ENCODE measurements at regions not wholly inside any gene's neighbourhood (a gene's known extent, or its start where the extent isn't known, plus 50 kb on each side); places are given as distances from the start of the nearest gene placed in this dataset.

- Histone ChIP-seq H3K4me3 (no peak overlapping the region), H3K4me1 (no peaks in the 10 kb centered on the region), H3K27me3 (no peaks in the 10 kb centered on the region), H3K27ac (no peak overlapping the region), H3K9me3 (no peaks in the 10 kb centered on the region), H3K36me3 (no peaks in the 10 kb centered on the region)
- intact Hi-C loops (cut with DNase I): no loop called here
- DNase-seq (ENCODE audit: extremely low spot score in 2 of 2): no peak
- TF ChIP-seq POLR2AphosphoS5 (IDR thresholded peaks at IDR 0.05; ENCODE audit: insufficient read depth in 1 of 2, low read depth in 1 of 2) (no peak), CTCF (IDR thresholded peaks at IDR 0.05) (no peak), POLR2A (IDR thresholded peaks at IDR 0.05) (no peak)
Measured at GRCh38 chr12:90497923-90498545, 456.9 kb downstream of the CCER1 start.

GRCh38 chr12:90490355-90490754, 464.6 kb downstream of the CCER1 start:
- TF ChIP-seq CTCF (IDR thresholded peaks at IDR 0.05): no peak
- no peak for TF ChIP-seq POLR2AphosphoS5 (IDR thresholded peaks at IDR 0.05; ENCODE audit: insufficient read depth in 1 of 2, low read depth in 1 of 2)
- no peak for TF ChIP-seq POLR2A (IDR thresholded peaks at IDR 0.05)
- no peaks in the 10 kb centered on the region for H3K4me1 ChIP-seq
- H3K27me3 ChIP-seq: no peaks in the 10 kb centered on the region
- H3K27ac ChIP-seq: no peak overlapping the region
- no peaks in the 10 kb centered on the region for H3K9me3 ChIP-seq
- no peak overlapping the region for H3K4me3 ChIP-seq
- intact Hi-C loops (cut with DNase I): no loop called here
- DNase-seq (ENCODE audit: extremely low spot score in 2 of 2): no peak
- no peaks in the 10 kb centered on the region for H3K36me3 ChIP-seq

- no peak overlapping the region for H3K27ac ChIP-seq
- H3K27me3 ChIP-seq: no peaks in the 10 kb centered on the region
- intact Hi-C loops (cut with DNase I): no loop called here
- no peaks in the 10 kb centered on the region for H3K4me1 ChIP-seq
- TF ChIP-seq POLR2AphosphoS5 (IDR thresholded peaks at IDR 0.05; ENCODE audit: insufficient read depth in 1 of 2, low read depth in 1 of 2): no peak
- TF ChIP-seq POLR2A (IDR thresholded peaks at IDR 0.05): no peak
- no peak for TF ChIP-seq CTCF (IDR thresholded peaks at IDR 0.05)
- DNase-seq (ENCODE audit: extremely low spot score in 2 of 2): no peak
- no peak overlapping the region for H3K4me3 ChIP-seq
- no peaks in the 10 kb centered on the region for H3K9me3 ChIP-seq
- no peaks in the 10 kb centered on the region for H3K36me3 ChIP-seq
Measured at GRCh38 chr12:90489141-90489540, 465.8 kb downstream of the CCER1 start.

GRCh38 chr12:90485560-90485959, 469.4 kb downstream of the CCER1 start:
- Histone ChIP-seq H3K27me3 (no peaks in the 10 kb centered on the region), H3K27ac (no peak overlapping the region), H3K9me3 (no peaks in the 10 kb centered on the region), H3K4me1 (no peaks in the 10 kb centered on the region), H3K4me3 (no peak overlapping the region), H3K36me3 (no peaks in the 10 kb centered on the region)
- no peak for DNase-seq (ENCODE audit: extremely low spot score in 2 of 2)
- intact Hi-C loops (cut with DNase I): no loop called here
- TF ChIP-seq POLR2A (IDR thresholded peaks at IDR 0.05): no peak
- no peak for TF ChIP-seq POLR2AphosphoS5 (IDR thresholded peaks at IDR 0.05; ENCODE audit: insufficient read depth in 1 of 2, low read depth in 1 of 2)
- TF ChIP-seq CTCF (IDR thresholded peaks at IDR 0.05): no peak

GRCh38 chr12:90484094-90484493, 470.9 kb downstream of the CCER1 start:
- Histone ChIP-seq H3K27me3 (no peaks in the 10 kb centered on the region), H3K36me3 (no peaks in the 10 kb centered on the region), H3K9me3 (no peaks in the 10 kb centered on the region), H3K4me1 (no peaks in the 10 kb centered on the region), H3K27ac (no peak overlapping the region), H3K4me3 (no peak overlapping the region)
- TF ChIP-seq POLR2AphosphoS5 (IDR thresholded peaks at IDR 0.05; ENCODE audit: insufficient read depth in 1 of 2, low read depth in 1 of 2): no peak
- TF ChIP-seq POLR2A (IDR thresholded peaks at IDR 0.05): no peak
- no peak for TF ChIP-seq CTCF (IDR thresholded peaks at IDR 0.05)
- no peak for DNase-seq (ENCODE audit: extremely low spot score in 2 of 2)
- intact Hi-C loops (cut with DNase I): no loop called here

All from vagina (tissue), 2 donors.